HG02852 (cell line): ENCODE measurements at regions not wholly inside any gene's neighbourhood (a gene's known extent, or its start where the extent isn't known, plus 50 kb on each side); places are given as distances from the start of the nearest gene placed in this dataset.
"Not testable (repeated sequence)": the region's sequence is repeated elsewhere in the genome, so short reads cannot be mapped to it uniquely, and the experiment has no call there.

Source experiments
- ATAC-seq: cut with Tn5 transposase; IDR thresholded peaks from one replicate; pipeline ENCODE4 v1.9.1; 2021; ENCODE audit warnings: mild to moderate bottlenecking, moderate library complexity; ENCODE audit not compliant: unreplicated experiment

DNA sequence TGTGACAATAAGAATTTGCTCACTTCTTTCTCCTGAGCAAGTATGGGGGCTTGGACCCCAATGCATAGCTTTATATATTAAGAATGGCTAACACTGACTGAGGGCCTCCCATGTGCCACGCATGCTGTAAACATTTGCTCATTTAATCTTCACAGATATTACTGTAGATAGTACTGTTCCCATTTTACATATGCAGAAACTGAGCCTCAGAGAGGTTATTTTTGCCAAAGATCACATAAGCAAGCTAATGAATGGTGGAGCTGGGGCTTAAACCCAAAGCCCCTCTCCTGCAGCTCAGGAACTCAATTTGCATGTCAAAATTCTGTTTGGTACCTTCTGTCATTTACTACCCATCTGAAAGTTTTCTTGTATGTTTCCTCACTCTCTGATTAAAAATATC, 163.5 kb upstream of the NFIA start:
- no peak for ATAC-seq

DNA sequence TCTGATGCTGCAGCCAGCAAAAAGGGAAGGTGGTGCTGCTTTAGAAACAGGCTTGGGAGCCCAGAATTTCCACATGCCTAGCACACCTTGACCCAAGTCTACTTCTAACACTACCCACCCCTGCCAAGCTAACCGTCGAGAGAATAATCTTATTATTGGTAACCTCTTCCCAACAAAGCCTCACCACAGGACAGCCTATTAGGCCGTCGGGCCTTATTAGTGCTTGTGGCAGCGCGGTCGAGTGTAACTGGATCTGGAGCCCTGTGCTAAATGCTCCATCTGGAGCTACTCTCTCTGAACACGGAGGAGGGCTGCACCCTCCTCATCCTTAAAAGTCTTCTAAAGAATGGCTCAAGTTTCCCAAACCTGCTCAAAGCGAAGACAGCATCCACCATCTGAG, 165.5 kb upstream of the NFIA start:
- no peak for ATAC-seq

DNA sequence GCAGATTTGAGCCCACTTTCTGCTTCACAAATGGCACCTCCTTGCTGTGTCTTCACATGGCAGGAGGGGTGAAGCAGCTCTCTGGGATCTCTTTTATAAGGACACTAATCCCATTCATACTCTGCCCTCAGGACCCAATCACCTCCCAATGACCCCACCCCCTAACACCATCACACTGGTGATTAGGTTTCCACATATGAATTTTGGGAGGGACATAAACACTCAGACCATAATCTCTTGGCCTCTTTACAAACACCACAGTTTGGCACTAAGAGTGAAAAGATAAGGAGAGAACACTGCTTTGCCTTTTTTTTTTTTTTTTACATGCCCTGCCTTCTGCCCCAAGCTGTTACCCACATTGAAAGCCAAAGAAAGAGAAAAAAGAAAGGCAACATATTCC, 166.2 kb upstream of the NFIA start:
- no peak for ATAC-seq

DNA sequence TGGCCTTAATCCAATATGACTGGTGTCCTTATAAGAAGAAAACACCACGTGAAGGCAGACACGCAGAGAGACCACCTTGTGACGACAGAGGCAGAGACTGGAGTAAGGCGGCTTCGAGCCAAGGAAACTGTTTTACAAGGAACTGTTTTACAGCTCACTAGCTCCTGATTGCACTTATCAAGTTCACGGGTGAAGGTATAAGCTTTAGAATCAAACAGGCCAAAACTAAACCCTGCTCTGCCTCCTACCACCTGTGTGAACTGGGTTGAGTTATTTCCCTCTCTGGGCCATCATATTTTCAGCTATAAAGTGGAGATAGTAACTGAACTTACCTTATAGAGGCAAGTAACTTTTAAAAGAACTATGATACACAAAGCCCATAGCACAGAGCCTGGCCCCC, 166.9 kb upstream of the NFIA start:
- ATAC-seq = no peak

DNA sequence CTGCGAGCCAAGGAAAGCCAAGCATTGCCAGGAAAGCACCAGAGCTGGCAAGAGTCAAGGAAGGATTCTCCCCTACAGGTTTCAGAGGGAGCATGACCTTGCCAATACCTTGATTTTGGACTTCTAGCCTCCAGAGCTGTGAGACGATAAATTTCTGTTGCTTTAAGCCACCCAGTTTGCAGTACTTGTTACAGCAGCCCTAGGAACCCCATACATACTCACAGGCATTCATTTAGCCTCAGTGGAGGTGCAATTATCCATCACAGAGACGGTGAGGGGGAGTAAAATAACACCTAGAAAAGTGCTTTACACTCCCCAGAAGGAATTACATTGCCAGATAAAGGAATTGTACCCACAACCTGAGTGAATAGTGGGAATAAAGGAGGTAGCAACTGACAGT, 167.4 kb upstream of the NFIA start:
- no peak for ATAC-seq

DNA sequence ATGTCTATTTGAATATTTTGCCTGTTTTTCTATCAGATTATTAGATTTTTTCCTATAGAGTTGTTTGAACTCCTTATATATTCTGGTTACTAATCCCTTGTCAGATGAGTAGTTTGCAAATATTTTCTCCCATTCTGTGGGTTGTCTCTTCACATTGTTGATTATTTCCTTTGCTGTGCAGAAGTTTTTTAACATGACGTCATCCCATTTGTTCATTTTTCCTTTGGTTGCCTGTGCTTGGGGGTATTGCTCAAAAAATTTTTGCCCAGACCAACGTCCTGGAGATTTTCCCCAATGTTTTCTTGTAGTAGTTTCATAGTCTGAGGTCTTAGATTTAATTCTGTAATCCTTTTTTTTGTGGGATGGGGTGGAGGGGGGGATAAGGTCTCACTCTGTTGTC, 168.7 kb upstream of the NFIA start:
- ATAC-seq = not testable (repeated sequence)

DNA sequence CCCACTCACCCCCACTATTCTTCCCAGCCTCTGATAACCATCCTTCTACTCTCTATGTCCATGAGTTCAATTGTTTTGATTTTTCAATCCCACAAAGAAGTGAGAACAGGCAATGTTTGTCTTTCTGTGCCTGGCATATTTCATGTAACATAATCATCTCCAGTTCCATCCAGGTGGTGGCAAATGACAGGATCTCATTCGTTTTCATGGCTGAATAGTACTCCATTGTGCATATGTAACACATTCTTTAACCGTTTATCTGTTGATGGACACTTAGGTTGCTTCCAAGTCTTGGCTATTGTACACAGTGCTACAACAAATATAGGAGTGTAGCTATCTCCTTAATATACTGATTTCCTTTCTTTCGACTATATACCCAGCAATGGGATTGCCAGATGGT, 169.3 kb upstream of the NFIA start:
- ATAC-seq = no peak

DNA sequence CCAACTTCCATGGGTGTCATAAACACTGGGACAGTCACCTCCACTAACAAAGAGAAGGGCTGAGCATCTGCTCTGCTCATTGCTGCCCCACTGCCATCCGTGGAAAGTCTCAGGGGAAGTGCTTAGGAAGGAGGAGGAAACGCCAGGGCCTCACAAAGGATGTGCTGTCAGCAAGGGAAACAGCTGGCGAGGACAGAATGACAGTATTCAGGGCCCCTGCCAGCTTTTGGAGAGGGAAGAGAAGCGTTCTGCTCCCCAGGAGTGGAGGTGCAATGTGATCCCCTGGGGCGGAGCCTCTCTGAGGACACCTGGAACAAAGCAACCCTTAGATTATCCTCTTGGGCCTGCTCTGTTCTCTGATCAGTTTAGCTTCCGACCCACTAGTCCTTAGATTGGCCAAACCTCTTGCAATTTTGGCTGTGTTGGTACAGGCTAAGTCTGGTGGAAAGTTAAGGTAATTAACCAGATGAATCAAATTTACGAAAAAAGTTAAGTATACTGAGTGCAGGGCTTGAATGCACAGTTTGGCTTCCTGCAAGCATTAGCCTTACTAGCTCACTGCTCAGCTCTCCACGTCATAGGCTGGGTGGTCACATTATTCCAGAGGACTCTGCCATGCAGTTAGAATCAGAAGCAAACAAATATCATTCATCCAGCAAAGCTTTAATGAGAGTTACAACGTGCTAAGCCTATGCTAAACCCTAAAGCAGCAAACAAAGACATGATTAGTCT, 170.2 kb upstream of the NFIA start:
- no peak for ATAC-seq

DNA sequence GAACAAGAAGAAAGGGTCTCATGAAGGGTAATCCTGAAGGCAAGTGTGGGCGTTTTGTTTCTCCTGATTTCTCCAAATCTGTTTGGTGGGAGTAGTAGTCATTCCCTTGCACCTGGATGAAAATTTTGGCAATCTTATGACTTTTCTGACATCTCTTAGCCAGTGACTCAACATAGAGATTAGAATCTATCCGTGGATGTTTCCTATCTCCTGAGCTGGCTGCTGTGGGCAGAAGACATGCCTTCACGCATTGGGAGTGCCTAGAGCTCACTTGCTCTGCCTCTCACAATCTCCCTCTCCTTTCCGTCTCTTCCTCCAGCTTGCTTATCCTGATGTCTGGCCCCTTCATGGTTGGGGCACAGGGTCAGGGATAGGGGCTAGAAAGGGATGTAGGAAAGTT, 174.2 kb upstream of the NFIA start:
- no peak for ATAC-seq

DNA sequence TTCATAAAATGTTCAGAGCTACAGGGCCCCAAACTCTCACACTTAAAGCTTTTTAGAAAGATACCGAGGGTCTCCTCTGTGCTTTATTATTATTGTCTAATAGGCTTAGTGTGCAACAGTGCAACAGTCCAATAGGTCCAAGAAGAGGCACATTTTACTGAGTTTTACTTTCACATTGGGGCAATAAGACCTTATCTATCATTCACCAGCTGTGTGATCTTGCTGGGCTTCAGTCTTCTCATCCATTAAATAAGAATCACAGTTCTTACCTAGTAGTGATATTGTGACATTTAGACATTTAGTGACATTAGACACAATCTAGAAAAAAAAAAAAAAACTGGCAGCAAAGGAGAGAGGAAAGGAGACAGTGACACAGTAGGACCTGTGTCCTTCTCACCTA, 175.8 kb upstream of the NFIA start:
- ATAC-seq = no peak

DNA sequence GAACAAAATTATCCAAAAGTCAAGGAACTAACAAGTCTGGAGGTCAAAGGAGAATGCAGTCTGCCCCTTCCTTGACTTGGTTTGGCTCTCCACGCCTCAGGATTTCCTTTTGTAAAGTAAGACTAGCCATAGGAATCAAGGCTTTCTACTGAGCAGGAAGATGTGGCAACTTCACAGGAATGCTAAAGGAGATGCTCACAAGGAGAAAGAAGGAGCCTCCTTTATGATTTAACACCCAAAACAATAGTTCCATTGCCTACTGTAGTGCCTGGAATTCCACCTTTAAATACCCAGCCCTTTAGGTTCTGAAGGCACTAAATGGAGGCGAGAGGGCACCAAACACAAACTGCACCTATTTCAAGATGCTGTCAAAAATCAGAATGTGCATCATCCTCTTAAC, 176.3 kb upstream of the NFIA start:
- no peak for ATAC-seq

DNA sequence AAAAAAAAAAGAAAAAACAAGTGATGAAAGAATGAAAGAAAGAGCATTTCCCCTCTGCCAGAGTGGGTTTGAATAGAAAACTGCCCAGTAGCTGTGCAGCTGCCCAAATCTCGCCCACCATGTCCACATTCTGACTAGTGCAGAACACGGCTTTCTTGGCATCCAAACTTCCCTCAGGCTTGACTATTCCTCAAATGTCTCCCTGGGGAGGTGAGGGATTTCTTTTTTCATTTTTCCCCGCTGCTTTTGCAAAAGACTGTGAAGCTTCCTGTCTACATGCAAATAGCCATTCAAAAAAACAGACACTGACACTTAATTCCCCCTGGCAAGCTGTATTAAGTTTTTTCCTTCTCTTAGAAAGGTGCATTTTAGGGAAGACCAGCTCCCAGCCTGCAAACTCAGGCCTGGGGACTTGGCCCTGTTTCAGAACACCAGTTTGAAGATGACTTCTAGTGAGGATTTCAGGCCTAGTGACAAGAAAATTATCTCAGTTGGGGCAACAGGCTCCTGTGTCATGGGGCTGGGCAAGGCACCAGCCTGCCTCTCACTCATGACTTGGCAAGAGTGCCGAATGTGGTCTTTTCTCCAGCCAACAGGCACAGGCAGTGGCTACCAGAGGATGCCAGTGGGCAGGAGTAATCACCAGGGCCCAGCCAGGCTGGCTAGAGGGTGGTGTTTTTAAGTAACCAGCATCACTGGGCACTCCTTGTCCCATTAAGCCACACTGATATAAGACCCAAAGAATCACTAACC, 178.1 kb upstream of the NFIA start:
- ATAC-seq = no peak

DNA sequence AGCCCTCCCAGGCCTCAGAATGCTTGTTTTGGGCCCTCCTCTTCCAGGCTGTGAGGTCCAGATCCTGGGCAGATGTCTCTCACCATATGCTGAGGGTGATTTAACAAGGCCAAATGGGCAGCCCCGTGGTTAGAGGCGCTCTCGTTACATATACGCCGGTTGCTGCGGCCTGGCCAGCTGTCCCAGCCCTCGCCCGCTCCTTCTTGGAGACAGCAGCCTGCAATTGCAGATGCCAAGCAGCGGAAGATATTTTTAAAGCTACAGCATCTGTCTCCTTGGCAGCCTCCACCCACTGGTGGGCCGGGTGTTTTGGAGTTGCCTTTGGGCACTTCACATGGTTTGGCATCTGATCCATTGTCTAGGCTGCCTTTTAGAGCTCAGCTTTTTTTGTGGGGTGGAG, 178.8 kb upstream of the NFIA start:
- ATAC-seq = no peak

DNA sequence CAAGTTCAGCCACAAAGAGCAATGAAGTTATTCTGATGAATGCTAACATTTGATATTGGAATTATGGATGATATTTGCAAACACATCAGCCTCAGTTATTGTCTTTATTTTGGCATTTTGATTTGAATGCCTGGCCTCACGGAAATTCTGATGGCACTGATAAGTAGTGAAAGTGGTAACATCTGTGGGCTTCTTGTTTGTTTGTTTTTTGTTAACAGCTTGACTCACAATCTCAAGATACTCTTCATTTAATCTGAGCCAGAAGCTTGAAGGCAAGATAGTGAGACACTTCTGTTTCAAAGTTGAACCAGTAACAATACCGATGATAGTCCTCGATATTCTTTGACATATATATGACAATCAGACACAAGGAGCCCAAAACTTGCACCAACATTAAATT, 182.9 kb upstream of the NFIA start:
- ATAC-seq = no peak

DNA sequence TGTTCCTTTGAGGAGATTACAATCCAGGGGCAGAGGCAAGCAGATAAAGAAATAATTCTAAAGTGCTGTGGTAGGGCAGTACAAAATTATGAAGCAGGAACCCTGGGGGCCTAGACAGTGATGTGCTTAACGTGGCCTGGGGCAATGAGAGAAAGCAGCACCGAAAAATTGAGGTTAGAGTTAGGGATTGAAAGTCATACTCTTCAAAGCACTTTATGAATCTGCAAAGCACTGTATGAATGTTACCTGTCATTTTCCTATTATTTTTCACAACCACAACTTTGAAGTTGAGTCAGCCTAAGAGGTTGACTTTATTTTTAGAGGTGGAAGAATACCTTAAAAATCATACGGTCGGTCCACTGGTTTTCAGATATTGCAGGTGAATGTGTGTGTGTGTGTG, 183.4 kb upstream of the NFIA start:
- peak; percentile 97 for ATAC-seq

DNA sequence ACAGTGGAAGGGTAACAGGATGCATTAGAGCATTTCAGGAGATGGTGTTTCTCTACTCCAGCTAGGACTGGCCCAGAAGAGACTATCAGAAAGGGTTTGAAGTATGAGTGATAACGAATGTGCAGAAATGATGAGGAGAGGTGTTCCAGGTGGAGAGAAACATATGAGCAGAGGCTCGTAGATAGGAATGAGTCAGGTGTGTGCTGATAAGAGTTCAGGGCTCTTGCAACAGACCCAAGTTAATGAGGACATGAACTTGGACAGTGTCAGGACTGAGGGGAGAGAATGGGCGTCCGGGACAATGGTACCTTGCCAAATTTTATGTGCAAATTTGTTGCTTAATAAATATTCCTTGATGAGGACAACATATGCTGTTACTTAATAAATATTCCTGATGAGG, 183.9 kb upstream of the NFIA start:
- ATAC-seq = no peak

DNA sequence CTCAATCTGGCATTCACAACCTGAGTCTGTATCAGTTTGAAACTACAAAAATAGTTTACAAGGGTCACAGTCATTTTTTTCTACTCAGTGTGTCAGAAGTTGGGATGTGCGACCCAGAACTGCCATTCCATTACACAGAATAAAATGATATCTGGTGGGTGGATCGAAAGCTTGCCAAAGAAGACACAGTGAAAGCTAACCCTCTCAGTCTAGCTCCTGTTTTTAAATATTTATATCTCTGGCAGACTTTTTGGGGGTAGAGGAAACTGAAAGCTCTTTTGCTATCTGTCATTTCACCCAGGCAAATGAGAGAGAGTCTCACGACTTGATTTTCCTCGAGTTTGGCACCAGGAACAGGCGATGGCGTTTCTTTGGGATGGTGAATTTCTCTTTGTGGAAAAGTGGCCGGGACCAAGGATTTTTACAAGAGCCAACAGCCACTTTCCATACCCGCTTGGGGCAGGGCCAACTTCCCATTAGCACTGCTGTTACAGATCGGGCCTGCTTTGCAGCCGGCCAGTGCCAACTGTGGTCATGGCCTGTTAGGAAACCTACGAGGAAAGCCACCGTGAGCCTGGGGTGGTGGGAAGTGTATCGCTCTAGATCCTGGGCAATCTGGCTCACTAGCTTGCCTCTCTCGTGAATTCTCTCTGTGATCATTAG, 185.5 kb upstream of the NFIA start:
- no peak for ATAC-seq

DNA sequence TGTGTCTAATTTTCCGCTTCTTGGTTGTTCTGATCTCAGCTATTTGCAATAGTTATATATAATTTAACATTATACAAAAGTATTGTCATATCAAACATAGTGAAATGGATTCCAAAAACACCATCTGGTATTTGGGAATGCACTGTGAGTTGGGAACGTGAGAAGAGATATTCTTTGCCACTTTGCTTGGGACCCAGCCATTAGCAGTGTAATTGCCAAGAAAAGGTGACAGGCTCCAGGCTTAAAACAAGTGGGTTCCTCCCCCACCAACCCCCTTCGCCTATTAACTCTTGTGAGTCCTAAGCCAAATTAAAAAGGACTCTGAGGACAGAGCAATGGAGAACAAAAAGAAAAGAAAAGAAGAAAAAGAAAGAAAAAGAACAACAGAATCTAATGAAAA, 186.7 kb upstream of the NFIA start:
- ATAC-seq = no peak

DNA sequence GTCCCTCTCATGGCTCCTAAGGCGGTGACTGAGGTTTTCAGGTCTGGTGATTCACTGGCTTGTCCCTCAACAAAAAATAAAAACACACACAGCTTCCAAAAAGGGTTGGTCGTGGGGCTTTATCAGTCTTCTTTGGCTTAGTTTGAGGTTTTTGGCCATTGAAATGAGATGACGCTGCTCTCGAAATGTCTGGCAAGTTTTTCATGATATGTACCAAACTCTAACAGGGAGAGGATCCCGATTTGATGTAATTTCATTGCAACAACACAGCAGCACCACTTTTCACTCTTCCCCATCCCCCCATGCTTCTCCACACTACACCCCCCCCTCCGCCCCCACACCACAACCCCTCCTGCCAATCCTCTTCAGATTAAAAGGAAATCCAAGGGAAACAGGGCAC, 187.1 kb upstream of the NFIA start:
- ATAC-seq = no peak

DNA sequence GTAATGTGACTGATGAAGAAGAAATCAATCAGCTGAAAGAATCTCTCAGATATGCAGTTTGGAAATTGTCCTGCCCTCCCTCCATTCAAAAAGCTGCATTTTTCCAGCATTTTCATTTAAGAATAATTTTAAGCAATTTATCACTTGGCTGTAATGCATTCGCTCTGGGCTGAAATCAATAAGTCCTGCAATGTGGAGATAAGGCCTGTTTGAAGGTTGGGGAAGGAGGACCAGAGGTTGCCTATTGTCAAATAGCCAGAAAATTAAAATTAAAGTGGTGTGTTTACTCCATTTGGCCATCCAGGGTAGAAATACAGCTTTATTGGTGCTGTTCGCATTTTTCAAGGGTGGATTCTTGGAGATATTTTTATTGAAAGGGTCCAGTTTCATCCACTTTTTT, 187.6 kb upstream of the NFIA start:
- no peak for ATAC-seq

DNA sequence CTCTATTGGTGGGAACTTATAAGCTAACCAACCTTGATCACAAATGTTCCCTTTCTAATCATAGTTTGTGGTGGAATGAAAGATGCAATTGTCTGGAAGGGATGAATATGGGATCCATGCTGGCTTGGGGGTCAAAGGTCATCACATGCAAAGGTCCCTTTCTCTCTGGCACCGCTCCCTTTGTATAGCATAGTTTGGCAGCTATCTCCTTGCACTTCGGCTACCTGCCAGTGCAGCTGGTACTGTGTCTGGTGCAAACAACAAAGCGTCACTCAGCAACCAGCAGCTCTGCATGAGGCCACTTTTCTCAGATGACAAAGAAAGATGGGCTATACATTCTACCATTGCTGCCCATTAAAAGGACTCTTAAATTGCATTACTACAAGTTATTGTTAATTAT, 188.2 kb upstream of the NFIA start:
- ATAC-seq = no peak
